ENCODE measurements at regions not wholly inside any gene's neighbourhood (a gene's known extent, or its start where the extent isn't known, plus 50 kb on each side); places are given as distances from the start of the nearest gene placed in this dataset.

- Histone ChIP-seq H3K4me3 (no peak overlapping the region), H3K27ac (no peak overlapping the region), H3K36me3 (no peaks in the 10 kb centered on the region), H3K27me3 (no peaks in the 10 kb centered on the region), H3K4me1 (no peaks in the 10 kb centered on the region), H3K9me3 (no peaks in the 10 kb centered on the region)
- WGBS (ENCODE audit: insufficient coverage, low coverage, low lambda C conversion rate, missing lambda C conversion rate): 65% methylated on average over 4 of the region's 9 CpGs
- TF ChIP-seq CTCF (IDR thresholded peaks at IDR 0.05) (no peak), POLR2A (IDR thresholded peaks at IDR 0.05) (no peak)
- ATAC-seq (no peak), DNase-seq (no peak)
- intact Hi-C loops (cut with DNase I): no loop called here
Measured at GRCh38 chr10:130510755-130511154, 374.6 kb downstream of the GLRX3 start.

- WGBS (ENCODE audit: insufficient coverage, low coverage, low lambda C conversion rate, missing lambda C conversion rate): 18% methylated on average over 4 of the region's 10 CpGs
- no peak overlapping the region for H3K27ac ChIP-seq
- no peaks in the 10 kb centered on the region for H3K4me1 ChIP-seq
- DNase-seq (no peak), ATAC-seq (no peak)
- H3K9me3 ChIP-seq: no peaks in the 10 kb centered on the region
- H3K36me3 ChIP-seq: no peaks in the 10 kb centered on the region
- H3K27me3 ChIP-seq: no peaks in the 10 kb centered on the region
- intact Hi-C loops (cut with DNase I): no loop called here
- H3K4me3 ChIP-seq: no peak overlapping the region
- TF ChIP-seq POLR2A (IDR thresholded peaks at IDR 0.05) (no peak), CTCF (IDR thresholded peaks at IDR 0.05) (no peak)
Measured at GRCh38 chr10:130511766-130512165, 375.6 kb downstream of the GLRX3 start.

- WGBS (ENCODE audit: insufficient coverage, low coverage, low lambda C conversion rate, missing lambda C conversion rate): no CpG with 5 or more reads among the region's 1 CpG
- H3K9me3 ChIP-seq: no peaks in the 10 kb centered on the region
- no peak overlapping the region for H3K4me3 ChIP-seq
- DNase-seq (no peak), ATAC-seq (no peak)
- H3K4me1 ChIP-seq: no peaks in the 10 kb centered on the region
- intact Hi-C loops (cut with DNase I): no loop called here
- no peaks in the 10 kb centered on the region for H3K36me3 ChIP-seq
- TF ChIP-seq CTCF (IDR thresholded peaks at IDR 0.05): no peak
- no peak for TF ChIP-seq POLR2A (IDR thresholded peaks at IDR 0.05)
- H3K27me3 ChIP-seq: no peaks in the 10 kb centered on the region
- no peak overlapping the region for H3K27ac ChIP-seq
Measured at GRCh38 chr10:130512936-130513335, 376.7 kb downstream of the GLRX3 start.

- Histone ChIP-seq H3K27ac (no peak overlapping the region), H3K36me3 (no peaks in the 10 kb centered on the region), H3K9me3 (no peaks in the 10 kb centered on the region), H3K4me1 (no peaks in the 10 kb centered on the region), H3K27me3 (no peaks in the 10 kb centered on the region), H3K4me3 (no peak overlapping the region)
- ATAC-seq (no peak), DNase-seq (no peak)
- 56% methylated on average over 10 of the region's 13 CpGs for WGBS (ENCODE audit: insufficient coverage, low coverage, low lambda C conversion rate, missing lambda C conversion rate)
- intact Hi-C loops (cut with DNase I): no loop called here
- no peak for TF ChIP-seq POLR2A (IDR thresholded peaks at IDR 0.05)
- TF ChIP-seq CTCF (IDR thresholded peaks at IDR 0.05): no peak
Measured at GRCh38 chr10:130513686-130514476, 377.7 kb downstream of the GLRX3 start.

All from right lobe of liver (tissue), 6 donors.